Tibial nerve (tissue), 4 donors: ENCODE measurements at regions not wholly inside any gene's neighbourhood (a gene's known extent, or its start where the extent isn't known, plus 50 kb on each side); places are given as distances from the start of the nearest gene placed in this dataset.

Source experiments
- DNase-seq, 2 donors: peaks; one replicate each; pipeline ENCODE4 v3.0.0-alpha.2; 2019; ENCODE audit warnings: low spot score in 2 of 2
- H3K27ac ChIP-seq, 4 donors: fragments of 200-600 bp; sonication (generic) in 3 of 4; one replicate each; pipeline ENCODE4 v1.5.1; 2017 to 2019; ENCODE audit warnings: mild to moderate bottlenecking in 1 of 4
- H3K27me3 ChIP-seq, 2 donors: fragments of 200-600 bp; sonication (generic) in 1 of 2; one replicate each; pipeline versions ENCODE4 v1.5.1 to v1.6.0; 2017 to 2019
- H3K36me3 ChIP-seq, 3 donors: fragments of 200-600 bp; sonication (generic); one replicate each; pipeline ENCODE4 v1.5.1; 2018 to 2019
- H3K4me1 ChIP-seq, 4 donors: fragments of 200-600 bp; sonication (generic) in 3 of 4; one replicate each; pipeline ENCODE4 v1.5.1; 2017 to 2019
- H3K4me3 ChIP-seq, 4 donors: fragments of 200-600 bp; sonication (generic) in 3 of 4; one replicate each; pipeline ENCODE4 v1.5.1; 2017 to 2019; ENCODE audit warnings: mild to moderate bottlenecking in 1 of 4, moderate library complexity in 1 of 4
- H3K9me3 ChIP-seq, 4 donors: fragments of 200-600 bp; sonication (generic) in 3 of 4; one replicate each; pipeline ENCODE4 v1.5.1; 2017 to 2019
- CTCF ChIP-seq, 5 experiments: fragments of 200-600 bp in 3 of 5; fragments of 450-650 bp in 2 of 5; sonication (generic) in 3 of 5; IDR thresholded peaks; one replicate each; pipeline ENCODE4 v1.5.1; 2016 to 2019; ENCODE audit warnings: antibody characterized with exemption in 5 of 5, mild to moderate bottlenecking in 3 of 5, moderate library complexity in 2 of 5
- EP300 ChIP-seq, 2 donors: sonication (generic); formaldehyde crosslinking; IDR thresholded peaks; one replicate each; pipeline ENCODE4 v1.6.1; 2017; ENCODE audit warnings: antibody characterized with exemption in 2 of 2, mild to moderate bottlenecking in 1 of 2
- POLR2A ChIP-seq, 2 donors: fragments of 450-650 bp; IDR thresholded peaks; one replicate each; pipeline ENCODE4 v1.6.1; 2017; ENCODE audit warnings: antibody characterized with exemption in 2 of 2, mild to moderate bottlenecking in 2 of 2, moderate library complexity in 2 of 2
- WGBS, 2 donors: methylation state at CpG; one replicate each; pipeline ENCODE4 v1.1.5; 2018; 5-methylcytosine and 5-hydroxymethylcytosine counted together

- 85 to 93% methylated on average over 1 of the region's 1 CpG for WGBS, 2 donors
Measured at GRCh38 chr2:146287281-146287680, 1557.5 kb upstream of the ACVR2A start.

GRCh38 chr2:146278881-146279280 lies 1565.9 kb upstream of the ACVR2A start:
- Histone ChIP-seq H3K36me3 (no peaks in the 10 kb centered on the region), H3K27ac (no peak overlapping the region), H3K27me3 (no peaks in the 10 kb centered on the region), H3K4me1 (no peaks in the 10 kb centered on the region), H3K9me3 (no peaks in the 10 kb centered on the region), H3K4me3 (no peak overlapping the region)
- no peak for TF ChIP-seq EP300 (IDR thresholded peaks at IDR 0.05)
- TF ChIP-seq POLR2A (IDR thresholded peaks at IDR 0.05), result no peak
- no peak for TF ChIP-seq CTCF (IDR thresholded peaks at IDR 0.05)
- WGBS, 2 donors, result 68 to 70% methylated on average over 2 of the region's 2 CpGs
- DNase-seq, result no peak

More at GRCh38 chr2:146287281-146287680, 1557.5 kb upstream of the ACVR2A start:
- Histone ChIP-seq H3K4me3 (no peak overlapping the region), H3K27me3 (no peaks in the 10 kb centered on the region), H3K36me3 (no peaks in the 10 kb centered on the region), H3K9me3 (peaks cover 0 to 7% (median 2%) of the 10 kb centered on the region in 4 donors), H3K27ac (no peak overlapping the region), H3K4me1 (no peaks in the 10 kb centered on the region)
- no peak for TF ChIP-seq POLR2A (IDR thresholded peaks at IDR 0.05)
- TF ChIP-seq CTCF (IDR thresholded peaks at IDR 0.05), result no peak
- no peak for TF ChIP-seq EP300 (IDR thresholded peaks at IDR 0.05)
- no peak for DNase-seq

- Histone ChIP-seq H3K9me3 (no peaks in the 10 kb centered on the region), H3K36me3 (no peaks in the 10 kb centered on the region), H3K27ac (no peak overlapping the region), H3K27me3 (no peaks in the 10 kb centered on the region), H3K4me1 (no peaks in the 10 kb centered on the region), H3K4me3 (no peak overlapping the region)
- TF ChIP-seq CTCF (IDR thresholded peaks at IDR 0.05), result no peak
- TF ChIP-seq EP300 (IDR thresholded peaks at IDR 0.05), result no peak
- no peak for TF ChIP-seq POLR2A (IDR thresholded peaks at IDR 0.05)
- DNase-seq, result no peak
Measured at GRCh38 chr2:146271131-146271831, 1573.5 kb upstream of the ACVR2A start.

GRCh38 chr2:146270618-146271017 lies 1574.2 kb upstream of the ACVR2A start:
- Histone ChIP-seq H3K27me3 (no peaks in the 10 kb centered on the region), H3K36me3 (no peaks in the 10 kb centered on the region), H3K4me1 (no peaks in the 10 kb centered on the region), H3K4me3 (no peak overlapping the region), H3K9me3 (no peaks in the 10 kb centered on the region), H3K27ac (no peak overlapping the region)
- no peak for DNase-seq
- TF ChIP-seq POLR2A (IDR thresholded peaks at IDR 0.05), result no peak
- TF ChIP-seq EP300 (IDR thresholded peaks at IDR 0.05), result no peak
- no peak for TF ChIP-seq CTCF (IDR thresholded peaks at IDR 0.05)

GRCh38 chr2:146267093-146267492 lies 1577.7 kb upstream of the ACVR2A start:
- H3K9me3 ChIP-seq, result no peaks in the 10 kb centered on the region

More at GRCh38 chr2:146267093-146267492, 1577.7 kb upstream of the ACVR2A start:
- H3K4me3 ChIP-seq, result no peak overlapping the region
- TF ChIP-seq EP300 (IDR thresholded peaks at IDR 0.05) (no peak), POLR2A (IDR thresholded peaks at IDR 0.05) (no peak), CTCF (IDR thresholded peaks at IDR 0.05) (no peak)
- H3K27me3 ChIP-seq, result no peaks in the 10 kb centered on the region
- no peaks in the 10 kb centered on the region for H3K36me3 ChIP-seq
- H3K27ac ChIP-seq, result no peak overlapping the region
- DNase-seq, result no peak
- no peaks in the 10 kb centered on the region for H3K4me1 ChIP-seq
